ENCODE measurements at regions not wholly inside any gene's neighbourhood (a gene's known extent, or its start where the extent isn't known, plus 50 kb on each side); places are given as distances from the start of the nearest gene placed in this dataset.

DNA sequence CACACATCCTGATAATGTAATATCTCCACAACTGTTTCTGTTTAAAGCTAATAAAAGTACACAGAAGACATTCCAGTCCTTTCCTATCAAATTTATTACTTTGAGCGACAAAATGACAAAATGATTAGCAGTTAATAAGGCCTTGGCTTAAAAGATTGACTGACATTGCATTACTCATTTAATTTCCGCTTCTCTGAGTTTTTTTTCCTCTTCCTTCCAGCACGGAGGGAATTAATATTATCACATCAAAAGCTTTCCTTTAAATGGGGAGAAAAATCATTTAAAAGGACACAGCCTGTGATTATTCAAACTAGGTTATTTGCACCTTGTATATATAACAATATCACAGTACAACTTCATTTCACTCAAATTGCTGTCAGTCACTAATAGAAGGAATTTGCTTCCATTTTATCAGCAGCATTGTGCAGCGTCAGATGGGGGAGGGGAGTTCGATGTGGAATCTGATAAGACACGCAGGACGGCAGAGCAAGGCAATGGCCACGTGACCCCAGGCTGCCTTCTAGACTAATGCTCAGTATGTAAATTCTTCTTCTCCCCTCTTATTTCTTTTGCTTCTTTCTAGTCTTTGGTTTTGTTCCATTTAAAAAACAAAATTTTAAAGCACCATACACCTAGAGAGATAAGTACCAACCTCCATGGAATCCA lies 400.5 kb downstream of the IRX1 start:
- TF ChIP-seq, protein P1, sequence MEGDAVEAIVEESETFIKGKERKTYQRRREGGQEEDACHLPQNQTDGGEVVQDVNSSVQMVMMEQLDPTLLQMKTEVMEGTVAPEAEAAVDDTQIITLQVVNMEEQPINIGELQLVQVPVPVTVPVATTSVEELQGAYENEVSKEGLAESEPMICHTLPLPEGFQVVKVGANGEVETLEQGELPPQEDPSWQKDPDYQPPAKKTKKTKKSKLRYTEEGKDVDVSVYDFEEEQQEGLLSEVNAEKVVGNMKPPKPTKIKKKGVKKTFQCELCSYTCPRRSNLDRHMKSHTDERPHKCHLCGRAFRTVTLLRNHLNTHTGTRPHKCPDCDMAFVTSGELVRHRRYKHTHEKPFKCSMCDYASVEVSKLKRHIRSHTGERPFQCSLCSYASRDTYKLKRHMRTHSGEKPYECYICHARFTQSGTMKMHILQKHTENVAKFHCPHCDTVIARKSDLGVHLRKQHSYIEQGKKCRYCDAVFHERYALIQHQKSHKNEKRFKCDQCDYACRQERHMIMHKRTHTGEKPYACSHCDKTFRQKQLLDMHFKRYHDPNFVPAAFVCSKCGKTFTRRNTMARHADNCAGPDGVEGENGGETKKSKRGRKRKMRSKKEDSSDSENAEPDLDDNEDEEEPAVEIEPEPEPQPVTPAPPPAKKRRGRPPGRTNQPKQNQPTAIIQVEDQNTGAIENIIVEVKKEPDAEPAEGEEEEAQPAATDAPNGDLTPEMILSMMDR (IDR thresholded peaks at IDR 0.05; ENCODE audit: low read length): no peak
- no peak for TF ChIP-seq EZH2phosphoT487 (IDR thresholded peaks at IDR 0.05; ENCODE audit: low read length)

Data from MM.1S (cell line).